Activated T-helper 9 cell treated with anti-CD3 and anti-CD28 coated beads, Interleukin-2, amount 50 U/mL, for 16 hours (primary cell): ENCODE measurements at regions not wholly inside any gene's neighbourhood (a gene's known extent, or its start where the extent isn't known, plus 50 kb on each side); places are given as distances from the start of the nearest gene placed in this dataset.

Experiments
- DNase-seq: peaks from one replicate; pipeline ENCODE4 v3.0.0-alpha.2; 2020; ENCODE audit warnings: low read depth

DNA sequence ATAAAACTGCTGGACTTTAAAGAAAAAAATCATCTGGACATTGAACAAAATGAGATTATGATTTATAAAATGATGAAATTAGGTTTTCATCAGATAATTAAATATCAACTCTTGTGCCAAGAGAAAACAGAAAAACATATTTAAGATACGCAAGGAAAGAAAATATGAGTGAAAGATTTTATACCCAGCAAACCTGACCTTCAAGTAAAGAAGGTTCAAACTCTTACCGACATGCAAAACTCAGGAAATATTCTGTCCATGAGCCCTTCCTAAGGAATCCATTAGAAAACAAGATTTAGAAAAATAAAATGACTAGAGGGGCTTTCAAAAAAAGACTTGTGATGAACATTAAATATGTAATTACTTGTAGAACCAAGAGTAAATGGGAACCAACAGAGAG is 257.2 kb upstream of the ARID1B start:
- no peak for DNase-seq

DNA sequence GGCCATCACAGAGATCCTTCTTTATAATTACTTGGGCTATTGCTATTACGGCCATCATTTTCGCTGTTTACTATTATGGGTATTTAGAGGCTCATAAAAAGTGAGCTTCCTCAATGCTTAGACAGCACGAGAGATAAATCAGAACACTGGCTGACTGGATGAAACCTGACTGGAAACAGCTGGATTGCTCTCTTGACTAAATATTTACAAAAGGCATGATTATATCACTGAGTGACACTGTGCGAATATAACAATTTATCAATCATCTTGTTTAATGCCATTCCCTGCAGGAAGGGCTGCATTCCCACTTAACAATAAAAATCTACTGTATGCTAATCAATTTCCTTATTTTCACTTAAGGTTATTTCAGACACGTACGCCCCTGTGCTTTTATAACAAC is 260.1 kb upstream of the ARID1B start:
- no peak for DNase-seq

DNA sequence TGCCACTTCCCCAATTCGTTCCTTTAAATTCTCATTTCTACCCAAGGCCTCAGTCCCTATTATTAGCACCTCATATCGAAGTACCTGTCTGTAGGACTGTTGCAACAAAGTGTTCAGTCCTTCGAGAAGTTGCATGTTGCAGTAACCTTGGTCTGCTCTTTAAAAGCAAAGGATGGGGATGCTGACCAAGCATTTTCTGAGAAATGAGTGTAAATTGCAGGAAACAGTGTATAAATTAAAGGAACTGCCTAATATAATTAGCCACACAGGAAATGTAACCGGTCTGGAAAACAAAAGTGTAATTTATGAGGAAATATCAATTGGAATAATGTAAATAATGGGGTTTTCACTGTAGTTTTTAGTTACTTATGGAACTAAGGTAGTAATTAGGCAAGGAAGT is 261.9 kb upstream of the ARID1B start:
- DNase-seq: no peak

DNA sequence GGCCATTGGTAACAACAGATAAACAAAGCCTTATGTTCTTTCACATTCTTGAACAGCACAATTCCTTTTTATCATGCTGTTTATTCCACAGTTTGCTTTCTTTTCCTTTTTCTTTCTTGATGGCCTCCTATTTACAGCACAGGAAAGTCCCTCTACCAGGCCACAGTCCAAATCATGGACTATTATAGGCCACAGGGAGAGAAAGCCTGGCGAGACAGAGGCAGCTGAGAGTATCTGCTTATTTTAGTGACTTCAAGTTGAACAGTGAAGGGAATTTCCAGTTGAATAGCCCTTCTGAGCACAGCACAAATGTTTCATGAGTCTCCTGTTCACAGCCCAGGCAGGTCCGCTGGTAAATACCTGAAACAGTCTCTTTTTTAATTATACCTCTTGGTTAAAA is 263.7 kb upstream of the ARID1B start:
- no peak for DNase-seq

DNA sequence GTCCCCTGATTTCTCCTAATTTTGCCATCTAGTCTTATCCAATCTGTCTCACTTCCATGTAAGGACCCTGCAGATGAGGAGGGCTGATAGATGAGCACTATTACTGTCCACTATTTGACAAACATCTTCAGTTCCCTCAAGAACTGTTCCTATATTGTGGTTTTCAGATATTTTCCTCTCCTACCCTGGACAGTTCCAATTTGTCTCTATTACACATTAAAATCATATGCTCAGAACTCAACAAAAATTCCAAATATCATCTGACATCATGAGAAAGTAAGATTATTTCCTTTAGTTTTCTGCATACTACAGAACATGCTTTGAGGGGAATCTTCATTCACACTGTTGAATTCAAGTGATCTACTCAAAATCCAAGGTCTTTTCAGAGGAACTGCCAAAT is 265.6 kb upstream of the ARID1B start:
- DNase-seq: no peak

DNA sequence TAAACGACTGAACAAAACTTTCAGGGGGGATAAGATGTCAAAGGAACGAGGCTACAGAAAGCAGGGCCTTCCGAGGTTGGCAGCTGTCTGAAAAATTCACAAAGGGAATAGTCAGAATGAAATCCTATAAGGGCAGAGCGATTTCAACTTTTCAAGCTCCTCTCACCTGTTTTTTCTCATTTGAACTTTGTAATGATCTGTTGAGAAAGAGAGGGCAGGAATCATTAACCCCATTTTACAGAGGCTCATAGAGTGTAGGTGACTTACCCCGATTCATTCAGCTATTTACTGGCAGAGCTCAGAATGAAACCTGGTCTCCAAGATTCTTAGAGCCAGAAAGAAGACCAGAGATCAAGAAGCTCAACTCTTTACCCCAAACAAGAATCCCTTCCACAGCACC is 266.1 kb upstream of the ARID1B start:
- DNase-seq: no peak

DNA sequence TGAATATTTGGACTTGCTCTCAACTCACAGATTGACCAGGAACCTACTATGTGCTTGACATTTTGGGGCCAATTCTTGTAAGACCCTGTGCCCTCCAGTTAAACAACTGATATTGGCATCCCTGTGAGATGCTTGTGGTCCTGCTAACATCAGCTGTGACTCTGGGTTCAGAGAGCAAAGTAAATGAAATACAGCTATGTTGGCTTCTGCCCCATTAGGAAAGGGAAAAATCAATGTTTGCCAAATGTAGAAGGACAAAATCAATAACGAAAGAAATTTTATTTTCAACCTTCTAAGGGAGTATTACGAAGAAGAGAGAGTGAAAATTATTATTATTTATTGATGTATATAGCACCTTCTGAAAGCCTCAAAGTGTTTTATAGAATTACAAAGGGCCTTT is 266.9 kb upstream of the ARID1B start:
- DNase-seq: no peak

DNA sequence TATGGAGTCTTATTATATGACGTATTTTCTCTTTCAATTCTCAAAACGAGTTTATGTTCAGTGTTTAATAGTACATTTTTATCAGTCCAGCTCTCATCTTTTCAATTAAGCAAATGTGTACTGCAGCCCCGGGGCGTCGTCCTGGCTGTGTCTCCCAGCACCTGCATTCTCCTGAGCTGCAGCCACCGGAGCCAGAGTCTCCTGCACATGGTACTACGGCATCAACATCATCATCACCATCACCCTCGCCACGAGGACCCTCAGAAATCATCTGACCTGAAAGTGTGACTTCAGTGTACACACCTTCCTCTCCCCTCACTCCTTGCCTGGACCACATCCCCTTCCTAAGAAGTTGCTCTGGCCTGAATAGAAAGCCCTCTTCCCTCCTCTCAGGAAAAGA is 267.7 kb upstream of the ARID1B start:
- DNase-seq: no peak

DNA sequence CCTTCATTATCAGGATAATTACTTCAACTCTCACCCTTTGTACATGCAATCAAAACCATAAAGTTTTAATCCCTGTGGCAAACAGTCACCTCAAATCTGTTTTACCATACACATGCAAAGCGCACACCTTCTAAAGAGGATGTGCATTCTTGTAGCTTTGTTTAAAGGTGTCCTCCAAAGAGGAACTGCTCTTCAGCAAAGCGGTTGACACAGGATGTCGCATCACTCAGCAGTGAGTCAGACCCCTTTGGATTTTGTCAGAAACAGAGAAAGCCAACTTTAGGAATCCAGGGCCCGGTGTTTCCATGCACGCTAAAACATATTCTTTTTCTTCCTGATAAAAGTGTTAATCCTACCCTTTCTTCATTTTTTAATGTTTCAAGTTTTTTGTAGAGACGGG is 268.3 kb upstream of the ARID1B start:
- DNase-seq: no peak

DNA sequence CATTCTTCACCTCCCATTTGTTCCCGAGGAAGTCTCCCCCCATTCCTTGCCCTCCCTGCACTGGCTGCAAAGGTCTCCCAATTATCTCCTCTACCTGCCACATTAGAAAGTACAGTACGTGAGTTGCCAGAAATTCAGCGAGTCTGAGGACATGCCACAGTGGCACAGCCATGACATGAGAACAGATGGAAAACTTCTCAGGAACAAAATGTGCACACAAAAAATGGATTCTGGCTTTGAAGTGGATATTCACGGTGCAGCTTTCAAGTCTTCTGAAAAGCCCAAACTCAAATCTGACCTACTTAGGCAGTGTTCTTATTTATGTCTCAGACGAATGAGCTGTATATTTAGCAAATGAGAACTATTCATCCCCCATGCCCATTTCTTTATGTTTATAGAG is 269.1 kb upstream of the ARID1B start:
- no peak for DNase-seq

DNA sequence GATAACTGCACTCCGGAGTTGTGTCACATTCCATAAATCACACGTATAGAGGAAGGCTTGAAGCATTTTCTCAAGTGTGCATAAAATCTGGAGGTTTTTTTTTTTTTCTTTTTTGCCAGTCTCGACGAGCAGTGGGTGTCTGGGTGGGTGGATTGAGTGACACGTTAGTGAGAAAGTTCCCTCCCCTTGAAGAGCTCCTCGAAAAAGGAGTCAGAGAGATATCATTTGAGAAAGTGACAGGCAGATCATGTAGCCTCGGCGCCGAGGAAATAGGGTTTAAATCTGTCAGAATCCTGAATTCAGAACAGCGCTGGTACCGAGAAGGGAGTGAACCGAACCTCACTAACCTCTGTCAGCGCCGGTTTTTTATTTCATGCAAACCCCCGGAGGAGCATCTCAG is 269.5 kb upstream of the ARID1B start:
- no peak for DNase-seq

DNA sequence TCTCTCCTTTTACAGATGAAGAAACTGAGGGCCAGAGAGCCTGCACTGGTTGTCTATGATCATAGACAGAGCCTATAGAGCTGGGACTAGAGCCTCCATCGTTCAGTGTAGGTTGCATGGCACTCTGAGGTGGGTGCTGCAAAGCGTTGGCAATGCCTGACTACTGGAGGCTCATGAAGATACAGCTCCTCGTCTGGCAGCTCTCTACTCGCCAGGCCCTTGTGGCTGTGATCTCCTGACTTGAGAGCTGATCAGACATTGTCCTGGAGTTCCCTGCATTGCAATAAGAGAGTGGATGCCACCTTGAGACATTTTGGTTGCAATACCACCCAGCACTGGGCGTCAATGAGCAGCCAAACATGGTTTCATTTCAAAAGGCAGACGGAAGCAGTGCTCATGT is 270.1 kb upstream of the ARID1B start:
- DNase-seq: no peak

DNA sequence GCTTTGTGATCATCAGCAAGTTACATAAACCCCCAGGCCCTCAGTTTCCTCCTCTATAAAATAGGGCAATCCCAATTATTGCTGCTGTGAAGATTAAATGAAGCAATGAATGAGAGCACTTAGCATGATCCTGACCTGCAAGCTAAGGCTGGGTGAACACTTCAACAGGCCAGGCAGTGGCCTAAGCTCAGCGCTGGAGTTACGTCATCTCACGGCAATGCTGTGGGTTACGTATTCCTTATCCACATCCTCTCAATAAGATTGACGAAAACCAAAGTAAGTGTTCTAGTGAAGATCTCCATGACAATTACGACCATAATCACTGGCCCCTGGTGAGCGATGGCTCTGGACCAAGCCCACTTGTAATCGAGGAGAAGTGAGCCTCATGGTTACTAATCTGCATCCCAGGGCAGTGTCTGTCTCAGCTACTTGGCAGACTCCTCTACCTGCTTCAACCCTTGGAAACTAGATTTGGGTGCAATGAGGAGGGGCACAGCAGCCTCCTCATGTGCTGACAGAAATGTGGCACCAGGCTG is 274.1 kb upstream of the ARID1B start:
- DNase-seq: no peak

DNA sequence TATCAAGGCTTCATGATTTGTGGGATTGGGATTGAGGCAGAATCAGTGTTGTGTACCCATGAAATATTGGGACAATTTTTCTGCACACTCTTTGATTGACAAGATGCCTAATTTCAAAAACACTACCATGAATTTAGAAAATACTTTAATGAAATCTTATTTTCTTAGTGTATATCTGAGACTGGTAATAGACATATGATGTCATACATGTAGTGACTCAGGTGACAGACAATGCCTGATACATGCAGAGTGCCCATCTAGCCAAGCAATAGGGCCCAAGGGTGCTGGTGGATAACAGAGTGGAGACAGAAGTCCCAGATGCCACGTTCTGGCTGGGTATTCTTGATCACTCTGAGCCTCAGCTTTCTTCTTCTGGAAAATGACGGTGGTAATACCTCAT is 279.6 kb upstream of the ARID1B start:
- DNase-seq: no peak

DNA sequence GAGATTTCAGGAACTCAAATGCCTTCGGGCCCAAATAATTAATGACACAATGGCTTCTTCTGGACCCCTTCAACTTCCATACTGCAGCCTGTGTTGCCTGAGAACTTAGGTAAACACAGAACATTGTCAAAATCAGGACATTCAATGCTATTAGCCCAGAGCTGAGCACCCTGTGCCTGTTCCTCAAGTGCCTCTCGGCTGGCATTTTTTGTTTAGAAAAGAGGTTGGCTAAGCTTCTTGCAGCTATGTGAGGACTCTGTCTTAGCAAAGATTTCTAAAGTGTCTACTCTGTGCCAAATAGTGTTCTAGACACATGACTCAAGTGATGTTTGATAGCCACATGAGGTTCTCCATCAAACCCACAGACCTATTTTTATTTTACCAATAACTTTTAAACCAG is 289.3 kb upstream of the ARID1B start:
- DNase-seq: no peak

DNA sequence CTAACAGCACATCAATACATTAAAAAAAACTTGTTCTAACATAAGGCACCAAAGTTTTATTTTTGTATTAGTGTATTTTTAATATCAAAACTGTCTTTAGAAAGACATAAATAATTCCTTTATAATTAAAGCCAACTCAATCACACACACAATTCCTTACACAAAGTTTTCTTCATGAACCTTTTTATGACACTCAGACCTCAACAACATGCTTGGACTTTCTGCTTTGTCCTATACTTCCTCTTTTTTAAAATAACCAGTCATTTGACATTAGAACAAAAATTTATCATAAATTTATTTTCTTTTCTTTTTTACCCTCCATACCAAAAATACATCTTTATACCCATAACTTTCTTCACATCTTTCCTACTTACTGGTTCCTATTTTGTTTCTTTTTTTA is 292.0 kb upstream of the ARID1B start:
- no peak for DNase-seq

DNA sequence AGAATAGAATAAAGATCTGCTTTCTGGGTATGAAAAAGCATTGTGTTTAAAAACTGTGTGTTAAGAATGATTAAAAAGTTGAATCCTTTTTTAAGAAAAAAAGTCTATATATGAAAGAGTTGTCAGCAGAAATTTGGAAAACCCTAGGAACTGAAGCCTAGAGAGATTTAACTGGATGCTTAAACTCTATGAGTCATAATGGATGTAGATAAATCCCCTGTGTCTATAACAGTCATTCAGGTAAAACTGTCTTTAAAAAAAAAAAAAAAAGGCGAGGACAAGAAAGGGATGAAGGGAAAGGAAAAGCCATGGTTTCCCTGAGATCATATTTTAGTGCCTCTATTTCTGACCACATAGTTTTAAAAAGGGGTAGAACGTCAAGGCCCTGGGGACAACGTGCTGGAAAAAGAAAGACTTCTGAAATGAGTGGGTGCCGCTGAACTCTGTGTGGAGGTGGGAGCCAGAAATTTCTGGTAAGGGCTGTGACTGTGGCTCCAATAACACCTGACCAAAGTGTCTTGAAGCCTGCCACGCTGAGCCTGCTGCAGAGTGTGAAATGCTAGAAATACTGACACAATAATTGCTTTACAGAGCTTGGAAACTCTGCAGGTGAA is 302.6 kb upstream of the ARID1B start:
- no peak for DNase-seq

DNA sequence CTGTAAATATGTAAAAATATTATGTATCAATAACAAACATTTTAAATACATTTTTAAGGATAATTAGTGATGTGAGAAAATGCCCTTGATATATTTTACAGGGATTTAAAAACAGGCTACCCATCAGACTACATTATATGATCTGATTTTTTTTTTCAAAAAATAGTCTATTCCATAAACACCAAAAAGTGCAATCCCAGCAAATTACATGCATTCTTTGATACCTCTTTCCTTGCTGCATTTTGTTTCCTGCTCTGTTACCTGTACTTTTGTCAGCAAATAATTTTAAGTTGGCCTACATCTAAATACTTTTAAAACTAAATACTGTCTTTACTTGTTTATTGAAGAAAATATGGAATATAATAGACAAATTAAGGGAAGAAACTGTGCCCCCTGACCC is 306.2 kb upstream of the ARID1B start:
- no peak for DNase-seq

DNA sequence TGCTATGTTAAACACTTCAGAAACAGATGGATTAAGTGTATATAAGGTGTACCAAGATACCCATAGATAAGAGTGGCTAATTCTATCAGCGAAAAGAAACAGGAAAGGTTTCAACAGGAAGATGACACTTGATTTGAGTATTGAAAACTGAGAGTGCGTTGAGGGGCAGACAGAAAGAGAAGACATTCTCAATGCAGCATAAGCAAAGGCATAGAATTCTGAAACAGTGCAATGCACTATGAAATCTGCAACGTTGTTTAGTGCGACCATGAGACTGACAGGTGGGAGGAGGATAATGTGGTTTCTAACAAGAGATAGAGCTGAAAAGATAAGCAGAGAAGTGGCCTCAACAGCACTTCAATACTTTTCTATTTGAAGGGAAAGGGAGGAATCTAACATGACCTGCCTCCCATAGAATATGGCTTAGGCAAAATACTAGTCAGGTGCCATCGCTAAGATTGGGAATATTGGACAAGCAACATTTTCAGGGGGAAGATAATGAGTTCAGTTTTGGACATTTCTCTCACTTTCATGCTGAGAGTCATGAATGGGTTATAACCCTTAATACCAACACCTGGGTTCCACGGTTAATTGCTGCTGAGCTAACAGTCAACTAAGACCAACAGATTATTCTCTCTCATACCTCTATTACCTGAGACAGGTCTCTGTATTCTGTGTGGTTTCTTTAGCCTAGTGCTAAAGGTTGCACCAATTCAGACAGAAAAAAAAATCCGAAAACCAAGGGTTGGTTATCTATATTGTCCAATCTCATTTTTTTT is 312.9 kb upstream of the ARID1B start:
- DNase-seq: no peak

DNA sequence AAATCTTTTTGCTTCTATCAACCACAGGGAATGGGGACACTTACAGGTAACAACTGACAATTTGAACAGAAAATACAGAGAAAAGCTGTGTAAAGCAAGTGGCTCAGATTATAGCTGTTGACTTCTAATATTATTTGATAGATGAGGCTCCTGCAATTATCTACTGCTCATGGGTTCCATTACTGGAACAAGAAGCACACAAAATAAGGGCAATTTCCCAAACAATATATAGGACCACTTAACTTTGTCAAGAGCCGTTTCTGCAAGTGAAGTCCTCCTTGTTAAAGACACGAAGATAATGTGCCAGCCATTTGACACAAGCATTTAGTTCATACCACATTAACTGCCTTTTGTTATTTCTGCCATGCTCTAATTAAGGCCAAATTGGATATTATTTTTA is 315.5 kb upstream of the ARID1B start:
- no peak for DNase-seq

DNA sequence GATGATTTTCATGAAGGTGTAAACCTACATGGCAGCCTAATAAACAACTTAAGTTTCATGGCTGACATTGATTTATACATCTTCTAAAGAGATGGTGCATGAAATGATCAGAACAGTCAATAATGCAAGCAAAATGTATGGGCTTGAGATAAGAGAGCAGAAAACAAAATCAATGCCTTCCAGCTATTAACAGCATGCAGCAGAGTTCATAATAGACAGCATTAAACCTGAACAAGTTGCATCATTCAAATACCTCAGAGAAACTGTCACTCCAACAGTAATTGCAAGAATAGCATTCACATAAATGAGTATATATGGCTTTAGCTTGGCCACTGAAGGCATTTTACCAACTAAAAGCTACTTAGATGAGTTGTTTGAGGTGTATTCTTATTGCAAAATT is 319.6 kb upstream of the ARID1B start:
- DNase-seq: no peak

DNA sequence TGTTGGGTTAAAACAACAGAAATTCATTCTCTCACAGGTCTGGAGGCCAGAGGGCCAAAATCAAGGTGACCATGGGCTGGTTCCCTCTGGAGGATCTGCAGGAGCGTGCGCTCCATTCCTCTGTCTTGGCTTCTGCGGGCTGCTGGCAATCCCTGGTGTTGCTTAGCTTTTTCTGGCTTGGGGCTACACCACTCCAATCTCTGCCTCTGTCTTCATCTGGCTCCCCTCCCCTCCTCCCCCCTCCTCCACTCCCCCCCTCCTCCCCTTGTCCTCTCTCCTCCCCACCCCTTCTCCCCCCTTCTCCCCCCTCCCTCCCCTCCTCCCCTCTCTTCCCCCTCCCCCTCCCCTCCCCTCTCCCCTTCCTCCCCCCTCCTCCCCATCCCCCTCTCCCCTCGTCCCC is 321.3 kb upstream of the ARID1B start:
- DNase-seq: no peak

DNA sequence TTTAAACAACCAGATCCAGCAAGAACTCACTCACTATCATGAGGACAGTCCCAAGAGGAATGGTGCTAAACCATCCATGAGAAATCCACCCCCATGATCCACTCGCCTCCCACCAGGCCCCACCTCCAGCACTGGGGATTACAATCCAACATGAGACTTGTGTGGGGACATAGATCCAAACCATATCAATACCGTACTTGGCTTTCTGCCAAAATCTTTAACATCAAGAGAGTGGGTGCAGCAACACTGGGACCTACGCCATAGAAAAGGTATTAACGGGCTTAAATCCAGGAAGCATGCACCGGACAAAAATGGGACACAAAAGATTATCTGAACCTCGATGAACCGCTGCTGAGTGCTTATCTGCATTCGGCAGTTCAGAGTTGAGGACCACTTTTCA is 322.3 kb upstream of the ARID1B start:
- DNase-seq: no peak

DNA sequence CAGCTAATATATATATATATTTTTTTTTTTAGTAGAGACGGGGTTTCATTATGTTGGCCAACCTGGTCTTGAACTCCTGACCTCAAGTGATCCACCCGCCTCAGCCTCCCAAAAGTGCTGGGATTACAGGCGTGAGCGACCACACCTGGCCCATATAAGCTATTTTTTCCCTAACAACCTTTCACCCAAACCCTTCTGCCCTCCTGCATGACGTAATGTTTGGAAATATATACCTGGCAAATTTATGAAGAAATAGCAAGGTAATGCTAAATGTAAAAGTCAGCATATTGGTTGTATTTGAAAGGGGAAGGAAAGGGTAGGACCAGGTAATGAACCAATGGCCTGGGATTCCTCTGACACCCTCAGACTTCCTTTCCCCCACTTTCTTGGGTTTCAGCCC is 325.5 kb upstream of the ARID1B start:
- no peak for DNase-seq
